IMR-90 (cell line): ENCODE measurements at regions not wholly inside any gene's neighbourhood (a gene's known extent, or its start where the extent isn't known, plus 50 kb on each side); places are given as distances from the start of the nearest gene placed in this dataset.

Experiments
- ATAC-seq: fragments of 200-7000 bp; cut with Tn5 transposase; 2 replicates; pipeline ENCODE4 v1.9.1; 2020; ENCODE audit warnings: low read depth, mild to moderate bottlenecking, moderate library complexity
- BruUV-seq: library from RNA; stranded (reverse); fragments of 400-500 nt; replicated peaks from 2 replicates; lab custom pipeline; 2021; lab: Mats Ljungman, UMichigan
- CTCF ChIA-PET: fragments of 300-600 bp; formaldehyde crosslinking; extraction: SDS; loops from one replicate; lab custom pipeline; 2021; ENCODE audit warnings: antibody characterized with exemption; lab: Yijun Ruan, JAX
- POLR2A ChIA-PET: fragments of 300-600 bp; sonication (Branson Sonifier 250); formaldehyde crosslinking; loops from one replicate; lab custom pipeline; 2022; ENCODE audit warnings: antibody characterized with exemption; ENCODE audit not compliant: unreplicated experiment; lab: Charles Lee
- DNase-seq: peaks from one replicate; pipeline ENCODE4 v3.0.0; 2013
- H2AFZ ChIP-seq: replicated peaks from 2 replicates; pipeline ENCODE3; 2013; ENCODE audit warnings: low read length, mild to moderate bottlenecking; ENCODE audit not compliant: poor library complexity
- H2AK5ac ChIP-seq: 2 replicates; pipeline ENCODE4 v1.6.1; 2013; ENCODE audit warnings: low read depth, low read length, inconsistent platforms
- H2AK9ac ChIP-seq: replicated peaks from 2 replicates; pipeline ENCODE3; 2013; ENCODE audit warnings: mild to moderate bottlenecking, low read depth, low read length, moderate library complexity; ENCODE audit not compliant: poor library complexity
- H2BK120ac ChIP-seq: 2 replicates; pipeline ENCODE4 v1.6.1; 2013; ENCODE audit warnings: low read depth, low read length, inconsistent platforms
- H2BK15ac ChIP-seq: 3 replicates; pipeline ENCODE4 v1.6.1; 2013; ENCODE audit warnings: low read depth, low read length, inconsistent platforms
- H2BK20ac ChIP-seq: 2 replicates; pipeline ENCODE4 v1.6.1; 2013; ENCODE audit warnings: low read depth, mild to moderate bottlenecking, inconsistent platforms, low read length, moderate library complexity
- H2BK5ac ChIP-seq: 2 replicates; pipeline ENCODE4 v1.6.1; 2013; ENCODE audit warnings: mild to moderate bottlenecking, low read depth, low read length, inconsistent platforms; ENCODE audit not compliant: poor library complexity, severe bottlenecking
- H3K14ac ChIP-seq: replicated peaks from 2 replicates; pipeline ENCODE4 v1.6.1; 2013; ENCODE audit warnings: low read depth, low read length, inconsistent platforms
- H3K18ac ChIP-seq: 2 replicates; pipeline ENCODE4 v1.6.1; 2013; ENCODE audit warnings: low read depth, low read length, control low read depth
- H3K23ac ChIP-seq: 2 replicates; pipeline ENCODE4 v1.6.1; 2013; ENCODE audit warnings: low read depth, low read length, inconsistent platforms
- H3K27ac ChIP-seq: 2 replicates; pipeline ENCODE4 v1.5.1; 2013; ENCODE audit warnings: mild to moderate bottlenecking, control low read depth, low read length; ENCODE audit not compliant: insufficient read depth
- H3K27me3 ChIP-seq: 2 replicates; pipeline ENCODE4 v1.6.1; 2013; ENCODE audit warnings: low read length; ENCODE audit not compliant: control insufficient read depth, insufficient read depth
- H3K36me3 ChIP-seq: 2 replicates; pipeline ENCODE4 v1.6.1; 2013; ENCODE audit warnings: low read length, mixed read lengths; ENCODE audit not compliant: control insufficient read depth, insufficient read depth
- H3K4ac ChIP-seq: 2 replicates; pipeline ENCODE4 v1.6.1; 2013; ENCODE audit warnings: low read depth, low read length, inconsistent platforms
- H3K4me1 ChIP-seq: 2 replicates; pipeline ENCODE4 v1.6.1; 2013; ENCODE audit warnings: low read length, mixed read lengths; ENCODE audit not compliant: control insufficient read depth, insufficient read depth
- H3K4me2 ChIP-seq: 2 replicates; pipeline ENCODE4 v1.6.1; 2013; ENCODE audit warnings: low read depth, mild to moderate bottlenecking, control low read depth, low read length, moderate library complexity
- H3K4me3 ChIP-seq: 2 replicates; pipeline ENCODE4 v1.5.1; 2013; ENCODE audit warnings: low read depth, mild to moderate bottlenecking, control low read depth, low read length, moderate library complexity; ENCODE audit not compliant: insufficient read depth
- H3K56ac ChIP-seq: 2 replicates; pipeline ENCODE4 v1.6.1; 2013; ENCODE audit warnings: low read length, inconsistent platforms; ENCODE audit not compliant: insufficient read depth; ENCODE audit errors: extremely low read depth
- H3K79me1 ChIP-seq, 2 experiments: 2 replicates each; pipeline ENCODE4 v1.6.1; 2013; ENCODE audit warnings: low read length in 2 of 2, inconsistent platforms in 1 of 2, low read depth in 1 of 2
- H3K9ac ChIP-seq: 2 replicates; pipeline ENCODE4 v1.6.1; 2013; ENCODE audit warnings: low read depth, low read length, control low read depth
- H3K9me1 ChIP-seq: 2 replicates; pipeline ENCODE4 v1.6.1; 2013; ENCODE audit warnings: low read length, inconsistent platforms; ENCODE audit not compliant: insufficient read depth
- H3K9me3 ChIP-seq: 2 replicates; pipeline ENCODE4 v1.6.1; 2013; ENCODE audit warnings: low read length; ENCODE audit not compliant: control insufficient read depth, insufficient read depth
- H4K20me1 ChIP-seq: 2 replicates; pipeline ENCODE4 v1.6.1; 2013; ENCODE audit warnings: low read length, inconsistent platforms; ENCODE audit not compliant: insufficient read depth
- H4K5ac ChIP-seq: 2 replicates; pipeline ENCODE4 v1.6.1; 2013; ENCODE audit warnings: mild to moderate bottlenecking, low read depth, low read length, control low read depth
- H4K8ac ChIP-seq, 2 experiments: 2 replicates each; pipeline ENCODE4 v1.6.1; 2013; ENCODE audit warnings: low read depth in 2 of 2, low read length in 2 of 2, control low read depth in 1 of 2, inconsistent platforms in 1 of 2
- H4K91ac ChIP-seq: 2 replicates; pipeline ENCODE4 v1.6.1; 2013; ENCODE audit warnings: low read depth, low read length, inconsistent platforms; ENCODE audit not compliant: insufficient read depth
- BHLHE40 ChIP-seq: fragments of 150-350 bp; IDR thresholded peaks from 2 replicates; pipeline ENCODE4 v1.6.1; 2016; ENCODE audit warnings: mild to moderate bottlenecking, low read depth, low read length
- CEBPB ChIP-seq: IDR thresholded peaks from 2 replicates; pipeline ENCODE4 v1.6.1; 2012; ENCODE audit warnings: low read depth, low read length, improper control_type of control experiment
- NFE2L2 ChIP-seq: fragments of 150-350 bp; IDR thresholded peaks from 2 replicates; pipeline ENCODE4 v1.6.1; 2016; ENCODE audit warnings: low read depth, mild to moderate bottlenecking, low read length
- POLR2A ChIP-seq: IDR thresholded peaks from 2 replicates; pipeline ENCODE4 v1.6.1; 2012; ENCODE audit warnings: mild to moderate bottlenecking, low read depth, low read length
- WGBS, 2 experiments: methylation state at CpG; one replicate each; pipeline versions ENCODE4 v1.1.5 to v1.1.7; 2013; ENCODE audit warnings: missing lambda C conversion rate in 2 of 2; ENCODE audit not compliant: insufficient read length in 1 of 2; ENCODE audit errors: extremely low coverage in 2 of 2; 5-methylcytosine and 5-hydroxymethylcytosine counted together
- dilution Hi-C: fragments of 300-500 bp; cut with HindIII; formaldehyde crosslinking; loops from one replicate; pipeline ENCODE4 v1.14.3; 2018; ENCODE audit warnings: low sequenced_read_pairs; ENCODE audit not compliant: unreplicated experiment
- in situ Hi-C: fragments of 300-500 bp; cut with MboI; formaldehyde crosslinking; loops from 3 replicates; pipeline ENCODE4 v1.14.3; 2019; ENCODE audit warnings: low sequenced_read_pairs, inconsistent platforms, mixed read lengths
- intact Hi-C: fragments of 100-400 bp; cut with micrococcal nuclease; formaldehyde crosslinking; loops from 2 replicates; pipeline ENCODE4 v1.10.0; 2022
- TF ChIP-seq, protein P1 (sequence below): fragments of 150-350 bp; IDR thresholded peaks from 2 replicates; pipeline ENCODE4 v1.6.1; 2016; ENCODE audit warnings: low read depth, mild to moderate bottlenecking, low read length, moderate library complexity, borderline replicate concordance

DNA sequence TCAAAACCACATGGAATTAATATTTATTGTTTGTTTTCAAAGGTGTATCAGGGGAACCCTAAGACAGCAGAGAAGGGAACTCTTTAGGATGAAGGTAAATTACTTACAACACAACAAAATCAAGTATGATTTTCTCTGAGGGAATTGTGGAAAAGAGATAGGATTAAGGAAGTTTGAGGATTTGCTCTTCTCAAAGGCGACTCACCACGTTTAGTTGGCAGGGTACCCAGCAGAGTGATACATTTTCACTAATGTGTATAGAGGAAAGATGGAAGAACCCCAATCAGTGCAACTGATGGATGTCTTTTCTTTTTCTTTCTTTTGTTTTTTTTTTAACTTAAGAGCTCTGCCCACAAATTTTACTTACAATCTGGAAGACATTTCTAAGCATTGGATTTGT, 499.2 kb downstream of the CCER1 start:
- Histone ChIP-seq H3K36me3 (no peaks in the 10 kb centered on the region), H4K8ac (no peak overlapping the region), H3K4ac (no peak overlapping the region), H3K4me3 (no peak overlapping the region), H3K14ac (no peak overlapping the region), H2AK5ac (no peak overlapping the region), H2BK15ac (no peak overlapping the region), H2AFZ (no peak overlapping the region), H3K18ac (no peak overlapping the region), H3K9me1 (no peaks in the 10 kb centered on the region), H2AK9ac (no peak overlapping the region), H3K4me2 (no peak overlapping the region), H4K20me1 (no peaks in the 10 kb centered on the region), H3K79me1 (no peaks in the 10 kb centered on the region), H3K4me1 (no peaks in the 10 kb centered on the region), H2BK5ac (no peak overlapping the region), H4K5ac (no peak overlapping the region), H3K23ac (no peak overlapping the region), H3K27ac (no peak overlapping the region), H2BK20ac (no peak overlapping the region), H3K9me3 (no peaks in the 10 kb centered on the region), H4K91ac (no peak overlapping the region), H3K56ac (no peak overlapping the region), H3K27me3 (no peaks in the 10 kb centered on the region), H2BK120ac (no peak overlapping the region), H3K9ac (no peak overlapping the region)
- TF ChIP-seq NFE2L2 (no peak), BHLHE40 (no peak), POLR2A (no peak), CEBPB (no peak)
- TF ChIP-seq, protein P1, sequence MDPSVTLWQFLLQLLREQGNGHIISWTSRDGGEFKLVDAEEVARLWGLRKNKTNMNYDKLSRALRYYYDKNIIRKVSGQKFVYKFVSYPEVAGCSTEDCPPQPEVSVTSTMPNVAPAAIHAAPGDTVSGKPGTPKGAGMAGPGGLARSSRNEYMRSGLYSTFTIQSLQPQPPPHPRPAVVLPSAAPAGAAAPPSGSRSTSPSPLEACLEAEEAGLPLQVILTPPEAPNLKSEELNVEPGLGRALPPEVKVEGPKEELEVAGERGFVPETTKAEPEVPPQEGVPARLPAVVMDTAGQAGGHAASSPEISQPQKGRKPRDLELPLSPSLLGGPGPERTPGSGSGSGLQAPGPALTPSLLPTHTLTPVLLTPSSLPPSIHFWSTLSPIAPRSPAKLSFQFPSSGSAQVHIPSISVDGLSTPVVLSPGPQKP, result no peak
- no peak for ATAC-seq
- peak; percentile 4 for DNase-seq
- in situ Hi-C loops, result no loop called here
- intact Hi-C loops, result no loop called here
- POLR2A ChIA-PET, result no interaction called here
- dilution Hi-C loops, result no loop called here
- no TSS peak for BruUV-seq
- no CpG with 5 or more reads among the region's 2 CpGs for WGBS, 2 experiments
- CTCF ChIA-PET, result no interaction called here
